Fibroblast of pulmonary artery (primary cell): ENCODE measurements at regions not wholly inside any gene's neighbourhood (a gene's known extent, or its start where the extent isn't known, plus 50 kb on each side); places are given as distances from the start of the nearest gene placed in this dataset.

Experiments used
- DNase-seq: peaks from one replicate; pipeline ENCODE4 v3.0.0-alpha.2; 2010; ENCODE audit warnings: low read depth
- H3K4me3 ChIP-seq: replicated peaks from 2 replicates; pipeline ENCODE4 v1.5.1; 2011; ENCODE audit warnings: low read depth, mild to moderate bottlenecking, control low read depth, low read length, moderate library complexity
- CTCF ChIP-seq: IDR thresholded peaks from 2 replicates; pipeline ENCODE4 v1.5.1; 2011; ENCODE audit warnings: mild to moderate bottlenecking, control low read depth, low read length, inconsistent platforms; ENCODE audit errors: missing control alignments

- H3K4me3 ChIP-seq: no peak overlapping the region
- no peak for TF ChIP-seq CTCF
- DNase-seq: peak; percentile 65
Observed at GRCh38 chr3:102053375-102053989, 204.2 kb downstream of the NFKBIZ start.

- no peak overlapping the region for H3K4me3 ChIP-seq
Observed at GRCh38 chr3:102054543-102055080, 205.3 kb downstream of the NFKBIZ start.

GRCh38 chr3:102057781-102058421, 208.6 kb downstream of the NFKBIZ start:
- no peak for DNase-seq
- no peak overlapping the region for H3K4me3 ChIP-seq
- TF ChIP-seq CTCF: no peak

More at GRCh38 chr3:102054543-102055080, 205.3 kb downstream of the NFKBIZ start:
- DNase-seq: no peak
- TF ChIP-seq CTCF: no peak

GRCh38 chr3:102059145-102059943, 210.0 kb downstream of the NFKBIZ start:
- H3K4me3 ChIP-seq: no peak overlapping the region
- TF ChIP-seq CTCF: no peak
- no peak for DNase-seq

GRCh38 chr3:102060814-102061213, 211.5 kb downstream of the NFKBIZ start:
- H3K4me3 ChIP-seq: no peak overlapping the region
- no peak for TF ChIP-seq CTCF
- DNase-seq: no peak

- TF ChIP-seq CTCF: no peak
- H3K4me3 ChIP-seq: no peak overlapping the region
- DNase-seq: no peak
Observed at GRCh38 chr3:102063572-102063971, 214.3 kb downstream of the NFKBIZ start.
